ENCODE measurements at regions not wholly inside any gene's neighbourhood (a gene's known extent, or its start where the extent isn't known, plus 50 kb on each side); places are given as distances from the start of the nearest gene placed in this dataset.

DNA sequence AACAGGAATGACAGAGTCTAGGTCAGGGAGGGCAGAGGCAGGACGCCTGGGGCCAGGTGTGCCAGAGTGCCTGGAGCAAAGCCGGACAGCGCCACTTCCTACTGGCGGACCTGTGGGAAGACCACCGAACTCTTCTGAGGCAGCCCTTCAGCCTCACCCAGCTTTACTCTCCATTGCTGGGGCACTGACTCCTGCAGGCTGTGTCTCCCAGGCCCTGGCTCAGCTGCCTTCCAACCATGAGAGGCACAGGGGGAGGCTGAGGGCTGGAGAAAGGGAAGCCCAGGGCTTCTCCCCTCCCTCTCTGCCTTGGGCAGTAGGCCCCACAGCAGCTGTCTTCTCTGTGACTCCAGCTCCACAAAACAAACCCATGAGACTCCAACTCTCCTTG lies 139.6 kb upstream of the UNC5B start:
- DNase-seq: no peak

GRCh38 chr10:71073451-71074175 lies 138.8 kb upstream of the UNC5B start:
- H3K4me1 ChIP-seq (ENCODE audit: low read depth): no peaks in the 10 kb centered on the region
- no peaks in the 10 kb centered on the region for H3K36me3 ChIP-seq (ENCODE audit: low read depth)
- no peak overlapping the region for H3K4me3 ChIP-seq
- ATAC-seq (no peak), DNase-seq (no peak)
- intact Hi-C loops (cut with DNase I, micrococcal nuclease): no loop called here
- TF ChIP-seq, protein P1, sequence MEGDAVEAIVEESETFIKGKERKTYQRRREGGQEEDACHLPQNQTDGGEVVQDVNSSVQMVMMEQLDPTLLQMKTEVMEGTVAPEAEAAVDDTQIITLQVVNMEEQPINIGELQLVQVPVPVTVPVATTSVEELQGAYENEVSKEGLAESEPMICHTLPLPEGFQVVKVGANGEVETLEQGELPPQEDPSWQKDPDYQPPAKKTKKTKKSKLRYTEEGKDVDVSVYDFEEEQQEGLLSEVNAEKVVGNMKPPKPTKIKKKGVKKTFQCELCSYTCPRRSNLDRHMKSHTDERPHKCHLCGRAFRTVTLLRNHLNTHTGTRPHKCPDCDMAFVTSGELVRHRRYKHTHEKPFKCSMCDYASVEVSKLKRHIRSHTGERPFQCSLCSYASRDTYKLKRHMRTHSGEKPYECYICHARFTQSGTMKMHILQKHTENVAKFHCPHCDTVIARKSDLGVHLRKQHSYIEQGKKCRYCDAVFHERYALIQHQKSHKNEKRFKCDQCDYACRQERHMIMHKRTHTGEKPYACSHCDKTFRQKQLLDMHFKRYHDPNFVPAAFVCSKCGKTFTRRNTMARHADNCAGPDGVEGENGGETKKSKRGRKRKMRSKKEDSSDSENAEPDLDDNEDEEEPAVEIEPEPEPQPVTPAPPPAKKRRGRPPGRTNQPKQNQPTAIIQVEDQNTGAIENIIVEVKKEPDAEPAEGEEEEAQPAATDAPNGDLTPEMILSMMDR (IDR thresholded peaks at IDR 0.05): no peak
- H3K9me3 ChIP-seq: no peaks in the 10 kb centered on the region

More for the DNA sequence above, 139.6 kb upstream of the UNC5B start:
- intact Hi-C loops (cut with DNase I, micrococcal nuclease): no loop called here
- TF ChIP-seq, protein P1 (IDR thresholded peaks at IDR 0.05): no peak
- no peak overlapping the region for H3K4me3 ChIP-seq
- H3K9me3 ChIP-seq: no peaks in the 10 kb centered on the region
- ATAC-seq: no peak
- H3K4me1 ChIP-seq (ENCODE audit: low read depth): no peaks in the 10 kb centered on the region
- H3K36me3 ChIP-seq (ENCODE audit: low read depth): no peaks in the 10 kb centered on the region

- intact Hi-C loops (cut with DNase I, micrococcal nuclease): no loop called here
- no peaks in the 10 kb centered on the region for H3K9me3 ChIP-seq
- no peaks in the 10 kb centered on the region for H3K36me3 ChIP-seq (ENCODE audit: low read depth)
- no peaks in the 10 kb centered on the region for H3K4me1 ChIP-seq (ENCODE audit: low read depth)
- no peak overlapping the region for H3K4me3 ChIP-seq
- DNase-seq (no peak), ATAC-seq (no peak)
- TF ChIP-seq, protein P1 (IDR thresholded peaks at IDR 0.05): no peak
These were observed 138.1 kb upstream of the UNC5B start for GRCh38 chr10:71074176-71074755.

- Histone ChIP-seq H3K4me3 (no peak overlapping the region), H3K9me3 (no peaks in the 10 kb centered on the region), H3K36me3 (ENCODE audit: low read depth) (no peaks in the 10 kb centered on the region), H3K4me1 (ENCODE audit: low read depth) (no peaks in the 10 kb centered on the region)
- no peak for ATAC-seq
- intact Hi-C loops (cut with DNase I, micrococcal nuclease): no loop called here
- no peak for DNase-seq
- TF ChIP-seq, protein P1 (IDR thresholded peaks at IDR 0.05): no peak
These were observed 137.1 kb upstream of the UNC5B start for GRCh38 chr10:71075086-71075758.

- DNase-seq (no peak), ATAC-seq (no peak)
- H3K4me1 ChIP-seq (ENCODE audit: low read depth): no peaks in the 10 kb centered on the region
- intact Hi-C loops (cut with DNase I, micrococcal nuclease): no loop called here
- no peaks in the 10 kb centered on the region for H3K9me3 ChIP-seq
- H3K4me3 ChIP-seq: no peak overlapping the region
- TF ChIP-seq, protein P1 (IDR thresholded peaks at IDR 0.05): no peak
- H3K36me3 ChIP-seq (ENCODE audit: low read depth): no peaks in the 10 kb centered on the region
These were observed 136.5 kb upstream of the UNC5B start for GRCh38 chr10:71075759-71076472.
